ENCODE measurements at regions not wholly inside any gene's neighbourhood (a gene's known extent, or its start where the extent isn't known, plus 50 kb on each side); places are given as distances from the start of the nearest gene placed in this dataset.

GRCh38 chr4:137768881-137769280 is 236.6 kb upstream of the PCDH18 start (continued):
- TF ChIP-seq REST (IDR thresholded peaks at IDR 0.05; ENCODE audit: unreplicated experiment) (no peak), ZNF462 (CRISPR knock-in tag; IDR thresholded peaks at IDR 0.05) (no peak), CTCF (conservative IDR thresholded peaks at IDR 0.05; ENCODE audit: low read depth in 2 of 2) (no peak)

DNA sequence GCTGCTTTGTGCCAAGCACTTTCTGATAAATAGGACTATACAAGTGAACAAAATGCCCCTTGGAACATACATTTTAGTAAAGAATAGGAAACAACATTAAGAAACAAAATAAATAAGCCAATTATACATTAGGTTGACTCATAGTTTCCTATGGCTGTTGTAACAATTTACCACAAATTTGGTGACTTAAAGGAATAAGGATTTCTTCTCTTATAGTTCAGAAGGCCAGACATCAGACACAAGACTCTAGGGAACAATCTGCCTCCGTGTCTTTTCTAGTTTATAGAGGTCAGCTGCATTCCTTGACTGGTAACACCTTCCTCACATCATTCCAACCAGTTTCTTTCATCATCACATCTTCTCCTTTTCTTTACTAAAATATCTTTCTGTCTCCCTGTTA is 235.9 kb upstream of the PCDH18 start:
- no peaks in the 10 kb centered on the region for H3K36me3 ChIP-seq (ENCODE audit: insufficient read depth)
- H3K27ac Mint-ChIP-seq, result no peak overlapping the region
- no peak for TF ChIP-seq REST (IDR thresholded peaks at IDR 0.05; ENCODE audit: unreplicated experiment)

More for the DNA sequence above, 235.9 kb upstream of the PCDH18 start:
- Histone ChIP-seq H4K20me1 (replicated peaks; ENCODE audit: insufficient read depth) (no peaks in the 10 kb centered on the region), H3K27ac (ENCODE audit: low read depth) (no peak overlapping the region), H3K9me2 (ENCODE audit: insufficient read depth) (peaks cover 10% of the 10 kb centered on the region), H3K27me3 (ENCODE audit: insufficient read depth) (no peaks in the 10 kb centered on the region), H3K4me2 (no peak overlapping the region), H3K4me3 (no peak overlapping the region), H2AFZ (no peak overlapping the region), H3F3A (replicated peaks; ENCODE audit: low read depth) (no peaks in the 10 kb centered on the region), H3K79me2 (replicated peaks; ENCODE audit: insufficient read depth) (no peaks in the 10 kb centered on the region), H3K4me1 (ENCODE audit: insufficient read depth) (no peaks in the 10 kb centered on the region)
- no peak overlapping the region for H3K4me3 Mint-ChIP-seq
- DNase-seq (ENCODE audit: low spot score) (no peak), ATAC-seq (no peak)
- H3K36me3 Mint-ChIP-seq (ENCODE audit: low read depth), result no peaks in the 10 kb centered on the region
- H3K9me3 Mint-ChIP-seq, result no peaks in the 10 kb centered on the region
- H3K27me3 Mint-ChIP-seq (ENCODE audit: insufficient read depth, low read depth, poor library complexity), result no peaks in the 10 kb centered on the region
- H3K4me1 Mint-ChIP-seq, result no peaks in the 10 kb centered on the region
